ENCODE measurements at regions not wholly inside any gene's neighbourhood (a gene's known extent, or its start where the extent isn't known, plus 50 kb on each side); places are given as distances from the start of the nearest gene placed in this dataset.

GRCh38 chr5:30994176-30994575 is 199.3 kb upstream of the CDH6 start:
- no peak for TF ChIP-seq CTCF (IDR thresholded peaks at IDR 0.05)
- Mint-ChIP-seq H3K9me3 (peaks cover 17% of the 10 kb centered on the region), H3K36me3 (ENCODE audit: low read depth) (no peaks in the 10 kb centered on the region), H3K27ac (no peak overlapping the region), H3K4me1 (ENCODE audit: low read depth) (no peaks in the 10 kb centered on the region), H3K4me3 (no peak overlapping the region), H3K27me3 (no peaks in the 10 kb centered on the region)
- no peaks in the 10 kb centered on the region for H3K36me3 ChIP-seq (ENCODE audit: insufficient read depth, low read length)
- no peaks in the 10 kb centered on the region for H3K9me3 ChIP-seq (ENCODE audit: control insufficient read depth in 1 of 2, insufficient read depth in 1 of 2, low read length in 2 of 2)
- H3K4me3 ChIP-seq (ENCODE audit: low read length) = no peak overlapping the region
- intact Hi-C loops (cut with DNase I, micrococcal nuclease) = no loop called here
- ChIA-PET CTCF (no interaction called here), POLR2A (no interaction called here)
- no peak overlapping the region for H3K27ac ChIP-seq (ENCODE audit: low read depth in 1 of 2, low read length in 2 of 2)
- no peaks in the 10 kb centered on the region for H3K4me1 ChIP-seq (ENCODE audit: insufficient read depth, low read length)
- H3K27me3 ChIP-seq (ENCODE audit: control insufficient read depth in 1 of 2, insufficient read depth in 2 of 2, low read length in 2 of 2) = no peaks in the 10 kb centered on the region
- DNase-seq = no peak
- ATAC-seq (ENCODE audit: poor library complexity) = no peak

GRCh38 chr5:30991462-30991861 is 202.0 kb upstream of the CDH6 start:
- Histone ChIP-seq H3K4me3 (ENCODE audit: low read length) (no peak overlapping the region), H3K4me1 (ENCODE audit: insufficient read depth, low read length) (no peaks in the 10 kb centered on the region), H3K27ac (ENCODE audit: low read depth in 1 of 2, low read length in 2 of 2) (no peak overlapping the region), H3K36me3 (ENCODE audit: insufficient read depth, low read length) (no peaks in the 10 kb centered on the region), H3K9me3 (ENCODE audit: control insufficient read depth in 1 of 2, insufficient read depth in 1 of 2, low read length in 2 of 2) (peaks cover 0 to 6% of the 10 kb centered on the region in 2 experiments), H3K27me3 (ENCODE audit: control insufficient read depth in 1 of 2, insufficient read depth in 2 of 2, low read length in 2 of 2) (no peaks in the 10 kb centered on the region)
- Mint-ChIP-seq H3K4me1 (ENCODE audit: low read depth) (no peaks in the 10 kb centered on the region), H3K27me3 (no peaks in the 10 kb centered on the region), H3K9me3 (peaks cover 20% of the 10 kb centered on the region), H3K4me3 (no peak overlapping the region), H3K27ac (no peak overlapping the region), H3K36me3 (ENCODE audit: low read depth) (no peaks in the 10 kb centered on the region)
- CTCF ChIA-PET = no interaction called here
- DNase-seq (no peak), ATAC-seq (ENCODE audit: poor library complexity) (no peak)
- POLR2A ChIA-PET = no interaction called here
- intact Hi-C loops (cut with DNase I, micrococcal nuclease) = no loop called here
- TF ChIP-seq CTCF (IDR thresholded peaks at IDR 0.05) = no peak

- Histone ChIP-seq H3K27me3 (ENCODE audit: control insufficient read depth in 1 of 2, insufficient read depth in 2 of 2, low read length in 2 of 2) (no peaks in the 10 kb centered on the region), H3K9me3 (ENCODE audit: control insufficient read depth in 1 of 2, insufficient read depth in 1 of 2, low read length in 2 of 2) (no peaks in the 10 kb centered on the region), H3K36me3 (ENCODE audit: insufficient read depth, low read length) (no peaks in the 10 kb centered on the region), H3K27ac (ENCODE audit: low read depth in 1 of 2, low read length in 2 of 2) (no peak overlapping the region), H3K4me3 (ENCODE audit: low read length) (no peak overlapping the region), H3K4me1 (ENCODE audit: insufficient read depth, low read length) (no peaks in the 10 kb centered on the region)
- intact Hi-C loops (cut with DNase I, micrococcal nuclease) = no loop called here
- H3K4me1 Mint-ChIP-seq (ENCODE audit: low read depth) = no peaks in the 10 kb centered on the region
- H3K36me3 Mint-ChIP-seq (ENCODE audit: low read depth) = no peaks in the 10 kb centered on the region
- ChIA-PET CTCF (no interaction called here), POLR2A (no interaction called here)
- TF ChIP-seq CTCF (IDR thresholded peaks at IDR 0.05) = no peak
- no peak overlapping the region for H3K27ac Mint-ChIP-seq
- no peak overlapping the region for H3K4me3 Mint-ChIP-seq
- H3K27me3 Mint-ChIP-seq = no peaks in the 10 kb centered on the region
- peaks cover 8% of the 10 kb centered on the region for H3K9me3 Mint-ChIP-seq
- ATAC-seq (ENCODE audit: poor library complexity) = no peak
- DNase-seq = no peak
Measured at GRCh38 chr5:30981576-30981975, 211.9 kb upstream of the CDH6 start.

Measured in CD4-positive, alpha-beta T cell (primary cell).